ENCODE measurements at regions not wholly inside any gene's neighbourhood (a gene's known extent, or its start where the extent isn't known, plus 50 kb on each side); places are given as distances from the start of the nearest gene placed in this dataset.

DNA sequence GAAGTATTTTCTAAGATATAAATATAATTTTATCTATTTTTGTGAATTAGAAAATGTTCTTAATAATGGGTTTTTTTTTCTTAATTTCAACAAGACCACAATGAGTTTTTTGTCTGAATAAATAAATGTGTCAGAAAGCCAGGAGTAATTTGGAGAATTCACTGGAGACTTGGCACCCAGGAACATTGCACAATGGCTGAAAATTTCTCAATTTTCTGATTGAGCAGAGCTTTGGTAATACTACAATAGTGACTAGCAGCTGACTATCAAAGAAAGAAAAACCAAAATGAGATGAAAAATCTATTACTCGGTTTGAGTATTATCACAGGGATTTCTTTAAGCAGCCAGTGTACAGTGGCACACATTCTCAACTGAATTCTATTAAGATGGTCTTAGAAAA lies 394.4 kb upstream of the PCDH20 start:
- no peak for DNase-seq

DNA sequence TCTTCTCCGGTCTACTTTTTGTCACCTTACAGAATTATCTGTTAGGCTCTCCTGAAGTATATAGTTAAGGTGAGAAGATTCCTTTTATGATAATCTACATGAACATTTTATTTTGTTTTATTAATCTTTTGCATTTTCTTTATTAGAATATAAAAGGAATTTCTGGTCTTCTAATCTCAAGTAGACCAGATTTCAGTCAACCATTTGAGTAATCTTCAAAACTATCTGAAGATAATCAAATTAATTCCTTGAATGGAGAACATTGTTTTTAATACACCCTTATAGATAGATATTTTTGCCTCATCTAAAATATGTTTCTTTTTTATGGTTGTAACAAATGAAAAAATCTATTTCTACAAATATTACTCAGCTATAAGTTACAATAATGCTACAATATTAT lies 381.7 kb upstream of the PCDH20 start:
- no peak for DNase-seq

DNA sequence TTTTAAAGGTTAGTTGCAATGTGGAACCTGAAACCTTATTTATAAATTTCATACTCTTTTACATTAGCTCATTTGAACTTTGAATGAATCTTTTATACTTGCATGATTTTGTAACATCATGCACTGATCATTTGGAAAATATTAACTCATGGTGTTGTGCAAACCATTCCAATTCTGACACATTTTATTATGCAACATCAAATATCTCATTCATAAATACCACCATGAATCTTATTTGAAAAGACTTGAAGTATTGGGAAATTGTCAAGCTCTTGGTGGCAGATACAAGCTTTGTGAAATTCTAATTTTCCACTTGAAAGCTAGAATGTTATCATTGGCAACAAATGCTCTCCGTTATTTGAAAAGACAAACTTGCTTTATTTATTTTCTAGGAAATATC lies 379.9 kb upstream of the PCDH20 start:
- DNase-seq, result no peak

DNA sequence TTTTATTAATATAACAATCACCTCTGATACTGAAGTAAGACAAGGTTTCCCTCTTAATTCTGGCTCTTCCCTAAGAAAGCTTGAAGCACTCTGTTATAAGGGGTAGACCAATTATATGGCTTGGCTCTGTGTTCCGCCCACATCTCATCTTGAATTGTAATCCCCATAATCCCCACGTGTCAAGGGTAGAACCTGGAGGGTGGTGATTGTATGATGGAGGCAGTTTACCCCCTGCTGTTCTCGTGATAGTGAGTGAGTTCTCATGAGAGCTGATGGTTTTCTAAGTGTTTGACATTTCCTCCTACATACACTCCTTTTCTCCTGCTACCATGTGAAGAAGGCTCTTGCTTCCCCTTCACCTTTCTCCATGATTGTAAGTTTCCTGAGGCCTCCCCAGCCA lies 363.8 kb upstream of the PCDH20 start:
- DNase-seq, result no peak

DNA sequence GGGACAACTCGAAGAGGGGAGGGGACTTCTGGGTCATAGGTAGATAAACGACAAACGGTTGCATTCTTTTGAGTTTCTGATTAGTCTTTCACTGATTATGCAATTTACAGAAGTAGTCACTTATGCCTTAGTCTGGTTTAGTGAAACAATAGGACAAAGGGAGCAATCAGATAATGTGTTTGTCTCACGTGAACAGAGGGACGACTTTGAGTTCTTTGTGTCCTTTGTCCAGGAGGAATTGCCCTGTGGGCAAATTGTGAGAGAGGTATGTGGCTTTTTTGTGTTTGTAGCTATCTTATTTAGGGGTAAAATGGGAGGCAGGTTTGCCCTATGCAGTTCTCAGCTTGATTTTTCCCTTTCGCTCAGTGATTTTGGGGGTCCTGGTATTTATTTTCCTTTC lies 362.9 kb upstream of the PCDH20 start:
- DNase-seq, result no peak

DNA sequence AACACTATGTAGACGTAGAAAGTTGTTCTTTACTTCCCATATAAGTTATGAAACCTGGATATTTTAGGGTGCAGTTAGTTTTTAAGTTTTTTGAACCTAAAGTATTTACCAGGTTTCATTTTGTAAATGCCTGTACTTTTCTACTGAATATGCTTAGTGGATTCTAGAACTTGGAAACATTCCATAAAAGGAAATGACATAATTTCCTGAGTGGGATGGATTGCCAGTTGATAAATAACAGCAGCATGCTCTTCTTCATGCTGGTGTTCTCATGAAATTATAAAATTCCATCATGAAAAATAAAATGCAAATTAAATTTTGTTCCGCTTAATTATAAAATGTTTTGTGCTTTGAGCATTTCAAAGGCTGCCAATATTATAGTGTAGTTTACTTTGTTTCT lies 362.2 kb upstream of the PCDH20 start:
- no peak for DNase-seq

DNA sequence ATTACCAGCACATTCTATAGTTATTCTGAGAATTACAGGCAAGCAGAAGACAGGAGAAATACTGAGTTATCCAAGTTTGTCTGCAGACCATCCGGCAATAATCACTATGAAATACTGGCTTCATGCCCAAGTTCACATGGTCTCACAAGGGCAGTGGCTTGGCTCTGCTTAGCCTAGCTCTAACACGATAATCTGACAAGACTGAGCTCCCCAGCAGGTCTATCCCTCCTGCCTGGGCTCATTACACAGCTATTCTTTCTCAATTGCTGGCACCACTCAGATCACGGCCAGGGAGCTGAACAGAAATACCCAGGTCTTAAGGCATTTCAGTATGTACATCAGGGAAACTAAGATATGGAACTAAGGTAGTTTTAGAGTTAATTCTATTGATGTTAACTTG lies 361.6 kb upstream of the PCDH20 start:
- DNase-seq, result no peak

DNA sequence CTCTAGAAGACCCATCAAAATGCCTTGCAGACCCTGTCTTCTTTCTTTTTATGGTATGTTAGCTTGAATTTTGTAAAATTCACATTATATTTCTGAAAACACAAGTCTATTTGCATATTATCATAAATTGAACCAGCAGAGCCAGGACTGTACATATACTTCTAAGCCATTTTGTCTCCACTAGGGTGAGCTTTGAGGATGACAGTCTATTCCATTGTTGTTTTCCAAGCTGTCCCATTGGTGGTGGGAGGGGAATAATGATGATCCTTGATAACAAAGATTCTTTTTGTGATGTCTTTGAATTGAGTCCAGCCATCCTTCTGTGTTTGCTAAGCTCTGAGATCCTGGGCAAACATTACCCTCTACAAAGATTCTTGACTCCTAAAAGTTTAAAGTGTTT lies 359.3 kb upstream of the PCDH20 start:
- no peak for DNase-seq

DNA sequence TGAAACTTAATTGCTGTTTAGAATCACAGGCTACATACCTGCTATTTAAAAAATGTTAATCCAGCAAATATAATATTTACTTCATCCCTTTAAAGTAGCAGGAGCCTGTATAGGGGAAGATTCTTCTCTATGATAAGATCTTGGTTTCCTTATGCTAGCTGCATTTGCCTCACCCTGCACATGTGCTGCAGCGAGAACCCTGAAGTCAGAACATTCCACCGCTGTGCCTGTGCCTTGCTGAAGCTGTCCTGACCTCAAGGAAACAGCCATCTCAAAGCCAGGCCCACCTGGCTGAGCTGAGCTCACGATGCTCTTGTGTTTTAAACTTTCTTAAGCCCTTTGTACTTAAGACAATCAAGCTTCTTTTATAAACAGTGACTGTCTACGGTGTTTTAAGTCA lies 355.0 kb upstream of the PCDH20 start:
- no peak for DNase-seq

DNA sequence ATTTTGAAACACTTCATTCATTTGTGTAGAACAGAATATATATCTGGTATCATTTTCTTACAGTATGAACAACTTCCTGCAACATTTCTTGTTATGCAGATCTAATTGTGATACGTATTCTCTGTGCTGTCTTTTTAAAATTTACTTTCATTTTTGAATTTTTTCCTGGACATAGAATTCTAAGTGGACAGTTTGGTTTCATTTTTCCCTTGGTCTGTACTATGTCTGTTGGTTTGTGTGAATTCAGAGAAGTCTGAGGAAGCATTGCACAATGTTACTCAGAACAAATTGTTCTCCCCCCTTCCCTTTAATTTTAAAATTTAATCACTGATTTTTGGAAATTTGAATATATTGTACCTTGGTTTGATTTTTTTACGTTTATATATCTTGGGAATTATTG lies 352.5 kb upstream of the PCDH20 start:
- DNase-seq, result no peak

DNA sequence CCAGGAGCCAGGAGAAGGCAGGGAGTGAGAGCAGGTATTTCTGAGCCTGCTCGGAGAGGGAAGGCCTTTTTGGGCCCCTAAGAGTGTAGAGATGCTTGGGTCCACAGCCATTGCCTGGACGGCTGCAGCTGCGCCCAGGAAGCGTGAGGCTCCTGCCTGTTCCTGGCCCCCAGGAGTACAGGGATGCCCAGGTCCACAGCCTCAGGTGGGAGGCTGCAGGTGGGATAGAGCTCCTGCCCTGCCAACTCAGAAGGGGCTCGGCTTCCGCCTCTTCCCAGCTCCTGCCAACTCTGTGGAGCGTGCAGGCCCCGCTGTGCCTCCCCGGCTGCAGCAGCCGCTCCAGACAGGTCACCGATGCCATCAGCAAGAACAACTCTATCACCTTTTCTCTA lies 351.0 kb upstream of the PCDH20 start:
- no peak for DNase-seq

DNA sequence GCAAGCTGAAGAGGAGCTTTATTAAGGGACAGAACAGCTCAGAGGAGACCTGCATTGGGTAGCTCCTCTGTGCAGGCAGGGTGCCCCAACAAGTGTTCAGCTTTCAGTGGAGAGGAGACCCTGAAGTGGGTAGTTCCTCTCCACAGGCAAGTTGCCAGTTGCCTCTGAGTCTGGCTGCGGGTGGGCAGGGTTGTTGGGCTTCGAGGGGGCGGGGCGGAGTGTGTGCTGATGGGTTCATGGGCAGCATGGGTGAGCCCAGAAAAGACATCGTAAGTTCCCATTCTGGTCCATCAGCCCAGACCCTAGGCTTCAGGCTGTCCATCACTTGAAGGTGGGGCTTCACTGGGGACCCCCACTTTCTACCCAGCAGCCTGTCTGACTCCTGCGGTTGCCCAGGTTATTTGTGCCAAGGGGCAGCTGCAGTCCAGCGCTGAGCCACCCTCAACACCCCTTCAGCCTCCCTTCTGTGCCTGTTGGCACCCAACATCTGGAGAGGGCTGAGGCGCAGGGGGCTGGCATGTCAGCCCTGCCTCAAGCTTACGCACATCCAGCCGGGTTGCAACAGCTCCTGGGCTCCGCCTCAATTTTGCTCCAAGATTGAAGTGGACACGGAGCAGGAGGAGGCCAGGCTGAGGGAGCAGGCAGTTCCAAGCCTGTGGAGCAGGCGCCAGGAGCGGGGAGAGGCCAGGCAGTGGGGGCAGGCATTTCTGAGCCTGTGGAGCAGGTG lies 350.5 kb upstream of the PCDH20 start:
- no peak for DNase-seq

DNA sequence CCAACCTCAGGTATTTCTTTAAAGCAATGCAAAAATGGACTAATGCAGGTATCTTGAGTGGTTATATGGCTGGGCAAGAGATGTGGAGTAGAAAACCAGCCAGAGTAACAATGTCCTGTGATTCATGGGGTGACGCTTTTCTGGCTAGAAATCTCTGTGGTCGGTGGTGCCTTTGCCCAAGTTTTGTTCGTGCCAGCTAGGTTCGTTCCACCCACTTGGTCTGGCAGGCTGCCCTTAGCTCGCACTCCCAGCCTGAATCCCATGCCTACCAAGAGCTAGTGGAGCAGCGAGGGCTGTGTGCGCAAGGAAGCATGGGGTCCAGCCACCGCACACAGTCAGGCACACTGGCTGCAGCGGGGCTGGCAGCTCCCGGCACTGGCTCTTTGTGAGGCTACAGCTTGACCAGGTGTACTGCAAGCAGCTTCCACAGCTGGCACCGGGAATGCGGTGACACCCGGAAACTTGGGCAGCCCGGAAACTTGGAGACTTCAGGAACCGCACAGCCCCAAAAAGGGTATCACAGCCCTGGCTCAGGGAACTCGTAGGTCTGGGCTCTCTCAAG lies 349.6 kb upstream of the PCDH20 start:
- DNase-seq, result no peak

DNA sequence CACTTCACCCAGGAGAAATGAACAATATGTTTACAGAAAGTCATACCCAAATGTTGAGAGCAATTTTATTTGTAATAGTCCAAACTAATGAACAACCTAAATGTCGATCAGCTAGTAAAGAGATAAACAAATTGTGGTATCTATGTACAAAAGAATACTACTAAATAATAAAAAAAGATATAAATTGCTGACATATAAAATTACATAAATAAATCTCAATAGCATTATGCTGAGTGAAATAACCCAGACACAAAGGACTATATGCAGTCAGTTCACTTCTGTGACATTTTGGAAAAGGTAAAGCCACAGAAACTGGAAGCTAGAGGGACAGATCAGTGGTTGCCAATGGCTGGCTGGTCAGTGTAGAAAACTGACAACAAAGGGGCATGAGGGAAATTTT lies 346.0 kb upstream of the PCDH20 start:
- no peak for DNase-seq

DNA sequence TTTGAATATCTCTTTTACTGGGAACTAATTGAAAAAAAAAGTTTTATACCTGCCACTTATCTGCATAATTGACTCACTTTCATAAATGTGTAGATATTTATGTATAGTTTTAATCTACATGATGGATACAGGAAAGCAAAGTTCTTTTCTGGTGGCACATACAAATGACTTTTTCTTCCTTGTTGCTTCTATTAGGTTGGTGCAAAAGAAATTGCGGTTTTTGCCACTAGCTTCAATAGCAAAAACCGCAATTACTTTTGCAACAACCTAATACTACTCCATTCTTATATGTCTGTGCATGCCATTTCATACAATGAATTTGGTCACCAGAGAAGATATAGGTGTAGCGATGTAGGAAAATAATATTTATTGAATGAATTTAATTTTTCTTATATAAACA lies 344.5 kb upstream of the PCDH20 start:
- DNase-seq, result no peak

DNA sequence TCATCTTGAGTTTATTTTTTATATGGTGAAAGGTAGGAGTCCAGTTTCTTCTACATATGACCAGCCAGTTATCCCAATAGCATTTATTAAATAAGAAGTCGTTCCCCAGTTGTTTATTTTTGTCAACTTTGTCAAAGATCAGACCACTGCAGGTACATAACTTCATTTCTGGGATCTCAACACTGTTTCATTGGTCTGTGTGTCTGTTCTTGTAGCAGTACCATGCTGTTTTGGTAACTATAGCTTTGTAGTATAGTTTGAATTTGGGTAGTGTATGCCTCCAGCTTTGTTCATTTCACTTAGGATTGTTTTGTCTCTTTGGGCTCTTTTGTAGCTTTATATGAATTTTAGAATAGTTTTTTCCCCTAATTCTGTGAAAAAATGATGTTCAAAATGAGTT lies 340.4 kb upstream of the PCDH20 start:
- DNase-seq, result no peak

DNA sequence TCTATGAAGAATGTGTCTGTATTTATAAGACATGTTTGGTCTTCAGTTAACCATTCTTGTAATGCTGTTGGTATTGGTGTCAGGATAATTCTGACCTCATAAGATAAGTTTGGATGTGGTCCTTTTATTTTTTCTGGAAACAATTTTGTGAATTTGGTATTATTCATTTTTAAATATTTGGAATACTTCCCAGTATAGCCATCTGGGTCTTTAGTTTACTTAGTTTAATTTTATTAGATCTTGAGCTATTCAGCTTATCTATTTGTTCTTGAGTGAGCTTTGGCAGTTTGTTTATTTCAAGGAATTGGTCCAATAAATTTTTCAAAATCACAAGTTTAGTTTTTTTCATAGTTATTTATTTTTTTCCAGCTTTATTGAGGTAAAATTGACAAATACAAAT lies 335.4 kb upstream of the PCDH20 start:
- no peak for DNase-seq

DNA sequence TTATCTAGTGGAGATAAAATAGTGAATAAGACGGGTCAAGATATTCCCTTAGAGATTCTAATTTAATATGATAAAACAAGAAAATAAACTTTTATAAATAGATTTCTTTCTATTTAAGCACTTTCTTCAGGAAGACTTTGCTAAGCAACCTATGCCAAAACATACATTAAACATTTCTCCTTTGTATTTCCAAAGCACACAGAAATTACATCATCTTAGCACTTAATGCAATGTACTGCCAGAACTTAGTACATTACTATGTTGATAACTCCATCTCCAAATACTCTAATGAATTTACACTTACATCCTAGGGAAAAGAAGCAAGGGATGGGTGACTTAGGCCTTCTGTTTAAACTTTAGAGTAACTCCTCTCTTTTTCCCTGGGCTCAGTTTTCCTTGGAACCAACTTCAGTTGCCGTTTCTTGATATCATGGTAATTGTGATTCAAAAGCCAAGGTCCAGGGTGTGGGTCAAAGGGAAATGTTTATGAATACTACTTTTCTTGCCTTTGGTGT lies 322.6 kb upstream of the PCDH20 start:
- DNase-seq, result no peak

DNA sequence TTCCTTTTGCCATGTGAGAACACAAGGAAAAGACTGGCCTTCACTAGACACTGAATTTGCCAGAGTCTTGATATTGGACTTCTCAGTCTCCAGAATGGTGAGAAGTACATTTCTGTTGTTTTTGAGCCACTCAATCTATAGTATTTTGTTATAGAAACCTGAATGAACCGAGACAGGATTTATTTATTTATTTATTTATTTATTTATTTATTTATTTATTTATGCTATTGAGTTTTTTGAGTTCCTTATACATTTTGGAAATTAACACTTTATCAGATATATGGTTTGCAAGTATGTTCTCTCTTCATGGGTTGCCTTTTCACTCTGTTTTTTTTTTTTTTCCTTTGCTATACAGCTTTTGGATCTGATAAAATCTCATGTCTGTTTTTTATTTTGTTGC lies 319.0 kb upstream of the PCDH20 start:
- no peak for DNase-seq

DNA sequence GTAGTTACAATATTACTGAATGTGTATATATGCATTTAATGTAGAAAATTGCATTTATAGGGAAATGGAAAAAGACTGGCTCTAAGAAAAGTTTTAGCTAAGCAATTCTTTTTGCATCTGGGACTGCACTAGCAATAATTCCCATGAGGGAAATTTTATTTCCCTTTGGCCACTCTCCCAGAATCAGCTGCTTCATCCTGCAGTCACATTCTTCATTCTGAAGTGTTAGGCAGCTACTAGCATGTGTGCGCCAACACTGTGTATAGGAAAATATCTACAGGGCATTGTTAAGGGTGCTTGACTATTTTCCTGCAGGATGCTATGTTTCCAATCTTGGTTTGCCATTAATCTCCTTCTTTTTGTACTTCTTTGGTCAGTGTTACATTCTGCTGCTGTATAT lies 312.8 kb upstream of the PCDH20 start:
- no peak for DNase-seq

DNA sequence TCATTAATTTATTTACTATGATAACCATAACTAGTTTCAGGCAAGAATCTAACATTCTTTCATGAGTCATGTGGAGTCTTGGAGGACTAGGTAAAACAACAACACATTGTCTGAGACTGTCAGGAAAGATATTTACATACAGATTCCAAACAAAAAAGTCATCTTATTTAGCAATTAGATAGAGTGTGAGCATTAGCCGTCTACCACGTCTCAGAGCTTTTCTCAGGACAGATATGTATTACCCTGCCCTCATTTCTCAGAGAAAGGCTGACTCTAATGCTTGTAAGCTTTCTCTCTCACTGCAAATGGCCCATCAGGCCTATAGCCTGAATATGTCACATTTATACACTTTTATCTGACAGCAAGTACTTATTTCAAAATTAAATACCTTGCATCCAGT lies 312.1 kb upstream of the PCDH20 start:
- DNase-seq, result no peak

DNA sequence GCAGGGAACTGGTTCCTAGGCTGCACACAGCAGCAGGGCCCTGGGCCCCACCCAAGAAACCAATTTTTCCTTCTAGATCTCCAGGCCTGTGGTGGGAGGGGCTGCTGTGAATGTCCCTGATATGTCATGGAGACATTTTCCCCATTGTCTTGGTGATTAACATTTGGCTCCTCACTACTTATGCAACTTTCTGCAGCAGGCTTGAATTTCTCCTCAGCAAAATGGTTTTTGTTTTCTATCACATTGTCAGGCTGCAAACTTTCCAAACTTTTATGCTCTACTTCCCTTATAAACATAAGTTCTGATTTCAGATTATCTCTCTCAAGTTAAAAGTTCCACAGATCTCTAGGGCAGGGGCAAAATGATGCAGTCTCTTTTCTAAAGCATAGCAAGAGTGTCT lies 310.2 kb upstream of the PCDH20 start:
- no peak for DNase-seq

DNA sequence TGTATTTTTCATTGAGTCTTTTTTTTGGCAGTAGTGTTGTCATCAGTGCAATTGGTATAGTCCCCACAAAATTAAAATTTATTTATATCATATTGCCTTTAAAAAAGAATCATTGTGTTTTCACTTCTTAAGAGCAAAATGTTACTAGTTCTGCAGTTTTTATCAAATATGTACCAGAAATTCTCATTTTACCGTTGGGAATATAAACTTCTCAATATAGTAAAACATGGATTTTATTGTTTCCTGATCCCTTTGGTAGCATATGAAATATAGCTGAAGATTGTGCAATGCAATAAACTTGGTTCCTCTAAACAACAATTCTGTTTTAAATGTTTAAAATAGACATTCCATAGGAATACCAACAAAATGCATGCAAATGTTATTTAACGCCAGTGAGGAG lies 306.5 kb upstream of the PCDH20 start:
- no peak for DNase-seq

DNA sequence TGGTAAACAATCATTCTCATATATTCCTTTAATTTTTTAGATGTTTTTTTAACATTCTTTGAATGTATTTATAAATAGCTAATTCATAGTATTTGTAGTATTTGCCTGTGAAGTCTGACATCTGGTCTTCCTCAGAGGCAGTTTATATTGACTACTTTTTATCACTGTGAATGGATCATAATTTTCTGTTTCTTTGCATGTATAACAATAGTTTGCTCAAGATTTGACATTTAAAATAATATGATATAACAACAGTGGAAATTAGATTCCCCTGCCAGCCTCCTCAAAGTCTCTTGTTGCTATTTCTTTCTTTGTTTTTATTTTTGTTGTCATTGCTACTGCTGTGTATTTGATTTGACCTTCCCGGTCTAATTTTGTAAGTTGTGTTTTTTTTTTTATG lies 297.0 kb upstream of the PCDH20 start:
- no peak for DNase-seq

DNA sequence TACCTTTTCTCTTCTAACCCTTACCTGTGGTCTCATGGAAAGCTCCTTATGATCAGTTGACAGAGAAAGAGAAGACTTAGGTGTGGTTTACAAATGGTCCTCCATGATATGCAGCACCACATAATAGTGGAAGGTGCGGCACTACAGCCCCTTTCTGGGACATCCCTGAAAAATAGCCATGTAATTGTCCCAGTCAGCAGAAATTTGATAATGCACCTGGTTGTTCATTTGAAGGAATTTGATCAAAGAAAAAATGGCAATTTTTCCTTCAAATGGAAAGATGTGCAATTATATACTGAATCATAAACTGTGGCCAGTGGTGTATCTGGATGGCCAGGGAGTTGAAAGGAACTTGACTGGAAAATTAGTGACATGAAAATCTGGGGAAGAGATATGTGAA lies 293.6 kb upstream of the PCDH20 start:
- no peak for DNase-seq

Measured in NCI-H1694 (cell line).